ENCODE measurements at regions not wholly inside any gene's neighbourhood (a gene's known extent, or its start where the extent isn't known, plus 50 kb on each side); places are given as distances from the start of the nearest gene placed in this dataset.

DNA sequence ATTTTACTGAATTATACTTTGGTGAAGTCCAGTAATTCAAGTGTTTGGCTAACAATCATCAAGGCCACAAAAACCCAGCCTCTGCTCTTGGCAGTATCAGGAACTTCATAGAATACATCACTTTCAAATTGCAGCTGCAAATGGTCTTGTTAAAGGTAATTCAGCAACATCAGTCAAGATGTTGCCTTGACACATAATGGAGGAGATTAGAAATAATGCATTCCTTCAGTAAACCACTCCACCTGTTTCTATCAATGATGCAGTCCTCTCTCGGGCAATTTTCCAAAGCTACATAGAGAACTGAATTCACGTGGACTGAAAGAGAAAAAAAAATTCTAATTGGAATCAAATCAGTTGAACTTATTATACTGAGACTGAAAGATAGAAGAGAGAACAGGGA, 279.3 kb downstream of the VGLL3 start:
- no peak for DNase-seq

DNA sequence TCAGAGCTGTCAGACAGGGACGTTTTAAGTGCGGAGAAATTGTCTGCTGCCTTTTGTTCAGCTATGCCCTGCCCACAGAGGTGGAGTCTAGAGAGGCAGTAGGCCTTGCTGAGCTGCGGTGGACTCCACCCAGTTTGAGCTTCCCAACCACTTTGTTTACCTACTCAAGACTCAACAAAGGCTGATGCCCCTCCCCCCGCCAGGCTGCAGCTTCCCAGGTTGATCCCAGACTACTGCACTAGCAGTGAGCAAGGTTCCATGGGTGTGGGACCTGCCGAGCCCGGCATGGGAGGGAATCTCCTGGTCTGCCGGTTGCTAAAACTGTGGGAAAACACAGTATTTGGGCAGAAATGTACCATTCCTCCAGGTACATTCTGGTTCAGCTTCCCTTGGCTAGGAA, 282.1 kb downstream of the VGLL3 start:
- DNase-seq = no peak

DNA sequence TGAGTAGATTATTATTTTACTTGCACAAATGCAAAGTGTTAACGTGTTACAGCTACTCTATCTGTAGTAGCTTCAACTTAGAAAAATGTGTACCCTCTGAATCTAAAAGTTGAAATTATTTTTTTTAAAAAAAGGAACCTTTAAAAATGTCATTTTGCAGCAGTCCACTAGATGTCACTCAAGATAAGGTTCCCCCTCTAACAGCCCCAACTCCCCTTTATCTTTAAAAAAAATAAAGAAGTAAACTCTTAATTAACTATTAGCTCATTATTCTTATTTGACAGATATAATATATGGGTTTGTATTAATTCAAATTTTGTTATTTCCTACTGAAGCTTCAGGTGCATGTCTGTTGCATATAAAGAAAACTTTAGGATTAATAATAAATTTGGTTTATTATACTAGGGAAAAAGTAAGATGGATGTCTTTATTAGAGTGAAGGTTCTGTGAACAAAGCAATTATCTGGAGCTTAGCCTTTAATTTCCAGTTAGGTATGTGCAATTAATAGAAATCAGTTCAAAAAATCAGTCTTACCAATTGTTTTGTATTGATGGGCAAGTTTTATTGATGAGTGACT, 288.5 kb downstream of the VGLL3 start:
- no peak for DNase-seq

DNA sequence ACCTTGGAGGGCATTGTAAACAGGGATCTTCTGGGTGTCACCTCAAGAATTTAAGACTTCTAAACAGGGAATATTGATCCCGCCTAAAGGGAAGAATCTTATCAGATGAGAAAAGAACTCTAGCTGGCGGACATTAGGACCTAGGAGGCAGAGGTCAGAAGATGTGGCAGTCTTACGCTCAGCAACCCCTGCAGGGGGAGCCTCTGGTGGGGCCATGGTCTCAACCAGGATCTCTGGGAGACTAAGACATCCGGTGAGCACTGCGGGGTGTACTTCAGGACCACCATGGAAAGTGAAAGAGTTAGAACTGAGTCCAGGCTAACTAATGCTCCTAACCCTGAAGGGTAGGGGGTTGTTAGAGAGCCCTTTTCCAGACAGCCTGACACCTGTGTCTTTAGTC, 295.2 kb downstream of the VGLL3 start:
- DNase-seq = no peak

DNA sequence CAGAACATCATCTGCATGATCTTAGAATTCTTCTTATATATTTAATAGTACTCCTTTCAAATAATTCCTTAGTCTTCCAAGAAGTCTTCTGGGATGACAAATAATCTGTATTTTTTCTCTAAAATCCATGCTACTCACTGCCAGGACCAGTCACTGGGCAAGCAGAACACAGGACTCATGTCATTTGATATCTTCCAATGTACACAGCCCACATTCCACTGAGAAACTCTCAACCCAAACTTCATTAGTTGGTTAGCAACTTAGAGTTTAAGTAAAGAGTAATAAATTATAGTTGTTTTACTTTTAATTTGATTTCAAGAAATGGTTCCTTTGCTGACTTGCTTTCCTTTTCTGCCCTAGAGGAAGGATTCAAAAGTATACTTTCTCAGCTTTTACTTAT, 317.0 kb downstream of the VGLL3 start:
- no peak for DNase-seq

DNA sequence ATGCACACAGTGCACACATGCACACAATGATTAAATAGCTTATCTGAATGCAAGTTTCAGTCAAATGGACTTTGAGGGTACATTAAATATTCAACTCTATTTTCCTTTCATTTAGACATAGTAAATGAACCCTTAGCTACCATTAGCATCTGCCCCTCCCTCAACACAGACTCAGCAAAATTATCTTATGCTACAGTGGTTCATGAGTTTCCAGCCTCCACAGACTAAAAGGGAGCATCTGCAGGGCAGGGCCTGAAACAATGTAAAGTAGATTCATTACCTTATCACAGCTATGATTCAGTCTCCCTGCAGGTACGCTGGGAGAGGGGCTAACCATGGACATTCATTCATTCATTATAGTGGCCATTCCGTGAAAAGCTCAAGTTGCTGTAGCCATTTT, 329.1 kb downstream of the VGLL3 start:
- no peak for DNase-seq

- no peak for DNase-seq
Observed at GRCh38 chr3:86658876-86659275, 332.1 kb downstream of the VGLL3 start.

- no peak for DNase-seq
Observed at GRCh38 chr3:86654806-86655460, 336.0 kb downstream of the VGLL3 start.

DNA sequence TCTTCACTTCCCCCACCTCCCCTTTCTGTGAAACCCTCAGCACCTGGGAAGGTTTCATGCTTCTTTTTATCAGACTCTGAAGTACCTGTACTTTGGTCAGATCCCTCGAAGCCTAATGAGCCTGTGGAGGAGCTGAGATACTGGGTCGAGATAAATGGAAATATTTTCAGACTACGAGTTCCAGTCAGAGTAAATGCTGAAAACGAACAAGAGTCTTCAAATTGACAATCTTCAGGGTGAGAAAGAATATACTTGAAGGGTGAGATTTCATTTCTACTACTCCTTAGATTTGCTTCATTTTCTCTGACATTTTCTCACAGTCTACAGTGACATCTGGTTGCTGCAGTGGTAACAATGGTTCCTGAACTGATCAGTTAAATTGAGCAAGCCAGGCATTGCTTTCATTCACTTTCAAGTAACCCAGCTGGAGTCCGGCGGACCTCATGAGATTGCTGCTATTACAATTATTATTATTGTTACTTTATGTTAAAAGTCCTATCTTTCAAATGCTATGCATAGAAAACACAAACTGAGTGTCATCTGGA, 337.2 kb downstream of the VGLL3 start:
- DNase-seq = no peak

GRCh38 chr3:86648087-86648486, 342.9 kb downstream of the VGLL3 start:
- DNase-seq = no peak

DNA sequence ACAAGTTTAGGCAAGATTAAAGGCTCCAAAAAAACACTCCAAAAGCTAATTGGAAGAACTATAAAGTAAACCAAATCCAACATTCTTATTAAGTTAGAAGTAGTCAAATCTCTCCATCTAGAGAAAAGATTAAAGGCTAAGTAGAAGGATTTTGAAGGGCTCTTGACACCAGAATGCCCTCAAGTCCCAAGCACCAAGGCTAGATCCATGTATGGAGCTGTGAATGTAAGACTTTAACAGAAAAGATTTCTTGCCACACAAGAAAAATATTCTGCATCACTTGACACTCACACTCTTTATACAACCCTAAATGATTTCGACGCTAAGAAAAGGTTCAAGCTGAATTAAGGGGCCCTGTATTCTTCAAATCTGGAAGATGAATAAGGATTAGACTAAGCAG, 345.2 kb downstream of the VGLL3 start:
- no peak for DNase-seq

- DNase-seq = no peak
Observed at GRCh38 chr3:86634361-86634760, 356.6 kb downstream of the VGLL3 start.

DNA sequence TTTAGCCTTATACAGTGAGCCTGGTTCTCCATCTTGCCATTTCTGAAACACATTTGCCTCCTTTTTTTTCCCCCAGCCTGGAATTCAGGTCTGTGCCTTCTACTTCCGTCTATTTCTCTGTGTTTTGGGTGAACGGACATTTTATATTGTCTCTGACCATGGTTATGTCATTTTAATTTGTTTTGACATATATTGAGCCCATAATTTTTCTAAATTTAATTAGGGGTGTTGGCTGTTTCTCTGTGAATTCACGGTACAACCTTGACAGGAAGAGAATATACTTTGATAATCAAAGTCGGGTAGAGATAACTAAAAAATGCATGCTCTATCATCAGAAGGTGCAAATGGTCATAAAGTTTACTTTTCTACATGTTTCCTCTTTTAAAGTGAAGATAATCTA, 361.4 kb downstream of the VGLL3 start:
- DNase-seq = no peak

- no peak for DNase-seq
Observed at GRCh38 chr3:86624192-86624591, 366.8 kb downstream of the VGLL3 start.

DNA sequence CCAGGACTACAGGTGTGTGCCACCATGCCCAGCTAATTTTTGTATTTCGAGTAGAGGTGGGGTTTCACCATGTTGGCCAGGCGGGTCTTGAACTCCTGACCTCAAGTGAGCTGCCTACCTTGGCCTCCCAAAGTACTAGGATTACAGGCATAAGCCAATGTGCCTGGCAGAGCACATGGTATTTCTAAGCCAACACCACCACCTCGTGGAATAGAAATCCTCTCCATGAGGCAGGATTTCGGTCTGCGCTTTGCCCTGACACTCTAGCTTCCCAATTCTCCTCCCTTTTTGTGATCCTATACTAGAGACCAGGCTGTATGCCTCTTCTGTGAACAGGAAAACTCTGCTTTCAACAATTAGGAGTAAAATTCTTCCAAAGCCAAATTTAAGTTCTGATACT, 372.2 kb downstream of the VGLL3 start:
- no peak for DNase-seq

GRCh38 chr3:86605166-86605565, 385.8 kb downstream of the VGLL3 start:
- DNase-seq = no peak

GRCh38 chr3:86595696-86596095, 395.3 kb downstream of the VGLL3 start:
- no peak for DNase-seq

DNA sequence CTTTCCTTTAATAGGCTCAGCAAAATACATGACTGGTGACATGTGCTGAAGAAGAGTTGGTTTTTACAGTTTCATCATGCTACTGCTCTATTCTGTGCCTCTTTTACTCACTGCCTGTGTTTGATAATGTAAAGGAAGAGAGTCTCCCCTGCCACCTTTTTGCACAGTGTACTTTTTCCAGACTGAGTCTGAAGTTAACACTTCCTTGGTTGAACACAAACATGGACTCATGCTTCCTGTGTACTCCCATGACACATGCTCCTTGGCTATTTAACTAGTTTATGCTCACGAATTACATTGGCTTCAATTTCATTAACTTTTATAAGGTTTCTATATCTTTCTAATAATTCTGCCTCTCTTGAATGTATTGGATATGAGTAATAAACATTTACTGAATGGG, 396.1 kb downstream of the VGLL3 start:
- DNase-seq = no peak

DNA sequence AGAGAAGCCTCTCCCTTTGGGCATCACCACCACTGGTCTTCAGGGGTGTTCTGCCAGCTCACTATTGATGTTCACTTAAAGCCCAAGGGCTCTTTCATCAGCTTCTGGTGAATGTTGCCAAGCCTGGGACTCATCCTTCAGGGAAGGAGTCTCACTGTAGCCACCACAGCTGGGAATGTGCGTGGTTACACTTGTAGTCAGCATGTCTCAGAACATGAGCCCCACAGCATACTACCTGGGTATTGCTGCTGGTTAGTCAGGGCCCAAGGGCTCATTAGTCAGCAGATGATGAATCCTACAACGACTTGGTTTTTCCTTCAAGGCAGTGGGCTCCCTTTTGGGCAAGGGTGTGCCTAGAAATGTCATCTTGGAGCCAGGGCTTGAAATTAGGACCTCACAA, 412.9 kb downstream of the VGLL3 start:
- DNase-seq = no peak

DNA sequence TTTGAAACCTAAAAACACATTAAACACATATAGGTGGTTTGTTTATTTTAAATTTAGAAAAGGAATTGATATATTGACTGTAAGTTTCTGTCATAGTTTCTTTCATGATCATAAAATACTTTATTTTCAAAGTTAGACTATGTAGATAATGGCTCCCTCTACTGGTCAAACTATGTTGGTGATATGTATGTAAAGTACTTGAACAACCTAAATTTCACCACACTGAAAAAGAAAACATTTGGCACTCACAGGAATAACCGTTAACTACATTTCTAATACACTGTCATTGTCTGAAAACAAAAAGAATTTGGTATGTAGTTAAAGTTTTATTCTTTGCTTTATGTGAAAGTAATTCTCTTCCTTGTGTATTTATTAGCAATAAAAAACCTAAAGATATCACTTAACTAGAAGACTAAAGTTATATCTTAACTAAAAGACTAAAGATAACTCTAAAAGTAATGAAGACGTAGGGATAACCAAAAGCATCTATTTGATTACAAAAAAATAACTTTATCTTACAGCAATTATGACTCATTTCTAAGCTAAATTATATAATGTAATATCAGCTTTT, 427.5 kb downstream of the VGLL3 start:
- DNase-seq = no peak

- DNase-seq = no peak
Observed at GRCh38 chr3:86562090-86562489, 428.9 kb downstream of the VGLL3 start.

GRCh38 chr3:86561215-86561614, 429.7 kb downstream of the VGLL3 start:
- DNase-seq = no peak

- no peak for DNase-seq
Observed at GRCh38 chr3:86554383-86554782, 436.6 kb downstream of the VGLL3 start.

- no peak for DNase-seq
Observed at GRCh38 chr3:86547692-86548091, 443.3 kb downstream of the VGLL3 start.

DNA sequence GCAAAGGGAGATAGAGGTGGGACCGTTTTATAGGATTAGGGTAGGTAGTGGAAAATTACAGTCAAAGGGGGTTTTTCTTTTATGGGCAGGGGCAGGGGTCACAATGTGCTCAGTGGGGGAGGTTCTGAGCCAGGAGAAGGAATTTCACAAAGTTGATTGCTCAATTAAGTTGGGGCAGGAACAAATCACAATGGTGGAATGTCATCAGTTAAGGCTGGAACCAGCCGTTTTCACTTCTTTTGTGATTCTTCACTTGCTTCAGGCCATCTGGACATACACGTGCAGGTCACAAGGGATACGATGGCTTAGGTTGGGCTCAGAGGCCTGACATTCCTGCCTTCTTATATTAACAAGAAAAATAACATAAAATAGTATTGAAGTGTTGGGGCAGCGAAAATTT, 453.8 kb downstream of the VGLL3 start:
- no peak for DNase-seq

All from left hindlimb (tissue), 1 donor.